ENCODE measurements at regions not wholly inside any gene's neighbourhood (a gene's known extent, or its start where the extent isn't known, plus 50 kb on each side); places are given as distances from the start of the nearest gene placed in this dataset.

DNA sequence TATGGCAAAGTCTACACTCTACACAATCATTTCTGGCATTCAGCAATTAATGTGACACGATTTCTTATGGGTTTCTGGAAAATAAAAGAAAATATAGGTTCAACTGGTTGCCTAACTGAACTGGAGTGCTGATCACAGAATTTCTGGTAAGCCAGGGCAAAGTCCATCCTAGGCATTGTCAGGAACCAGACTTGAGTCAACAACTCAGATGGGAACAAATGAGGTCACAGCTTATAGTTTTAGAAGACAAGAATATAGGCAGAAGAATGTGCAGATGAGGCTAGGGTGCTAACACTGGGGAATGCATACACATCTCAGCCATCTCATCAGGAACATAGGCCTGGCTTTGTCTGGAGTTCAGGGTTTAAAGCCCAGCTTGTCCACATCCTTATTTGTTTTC is 317.2 kb upstream of the ID2 start:
- H3K36me3 ChIP-seq (ENCODE audit: insufficient read depth) = no peaks in the 10 kb centered on the region
- no peaks in the 10 kb centered on the region for H3K4me1 ChIP-seq (ENCODE audit: insufficient read depth)
- no peak for DNase-seq (ENCODE audit: extremely low spot score)
- 92% methylated on average over 1 of the region's 1 CpG for WGBS
- no peak overlapping the region for H3K27ac ChIP-seq (ENCODE audit: low read depth)
- no peak overlapping the region for H3K4me3 ChIP-seq (ENCODE audit: low read depth, low read length)

DNA sequence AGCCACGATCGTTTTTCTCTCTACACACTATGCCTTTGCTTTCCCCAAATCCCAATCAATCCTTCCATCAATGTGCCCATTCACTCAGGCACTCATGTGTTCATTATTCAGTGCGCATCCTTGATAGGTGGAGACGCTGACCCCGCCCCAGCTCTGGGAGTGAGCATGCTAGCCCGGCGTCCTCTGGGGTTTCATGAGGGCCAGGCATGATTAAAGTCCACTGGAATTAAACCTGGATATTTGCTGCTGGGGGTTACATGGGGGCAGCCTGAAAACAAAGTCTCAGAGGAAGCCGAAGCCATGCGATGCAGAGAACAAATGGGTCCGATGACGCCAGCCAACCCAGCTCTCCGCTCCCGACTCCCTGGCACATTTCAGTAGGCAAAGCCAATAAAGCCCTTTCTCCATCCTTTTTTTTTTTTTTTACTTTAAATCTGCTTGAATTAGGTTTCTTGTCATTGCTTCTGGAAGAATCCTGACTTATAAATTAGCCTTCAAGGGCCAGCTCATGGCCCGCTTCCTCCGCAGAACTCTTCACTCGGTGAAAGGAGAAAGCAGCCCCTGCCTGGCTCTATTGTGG is 316.4 kb upstream of the ID2 start:
- Histone ChIP-seq H3K4me3 (ENCODE audit: low read depth, low read length) (no peak overlapping the region), H3K27ac (ENCODE audit: low read depth) (no peak overlapping the region), H3K36me3 (ENCODE audit: insufficient read depth) (no peaks in the 10 kb centered on the region), H3K4me1 (ENCODE audit: insufficient read depth) (no peaks in the 10 kb centered on the region)
- DNase-seq (ENCODE audit: extremely low spot score) = no peak
- WGBS = 98% methylated on average over 16 of the region's 16 CpGs

DNA sequence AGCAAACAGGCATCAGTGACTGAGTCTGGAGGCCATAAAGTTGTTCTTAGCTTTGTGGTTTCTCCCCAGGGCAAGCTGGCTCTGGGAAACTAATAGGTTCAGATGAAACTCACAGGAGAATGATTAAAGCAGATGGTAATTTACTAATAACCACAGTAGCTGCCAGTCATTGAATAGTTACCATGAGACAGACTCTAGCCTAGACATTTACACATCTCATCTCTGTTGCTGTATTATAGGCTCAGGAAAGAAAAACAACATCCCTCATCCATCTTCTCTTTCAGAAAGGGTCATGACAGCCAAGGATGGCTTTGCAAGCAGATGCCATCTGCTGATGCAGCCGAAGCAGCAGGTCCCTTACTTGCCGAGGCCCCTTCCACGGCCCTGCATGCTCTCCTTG is 314.0 kb upstream of the ID2 start:
- Histone ChIP-seq H3K4me3 (ENCODE audit: low read depth, low read length) (no peak overlapping the region), H3K36me3 (ENCODE audit: insufficient read depth) (no peaks in the 10 kb centered on the region), H3K4me1 (ENCODE audit: insufficient read depth) (no peaks in the 10 kb centered on the region), H3K27ac (ENCODE audit: low read depth) (no peak overlapping the region)
- DNase-seq (ENCODE audit: extremely low spot score) = no peak
- WGBS = 93% methylated on average over 3 of the region's 3 CpGs

DNA sequence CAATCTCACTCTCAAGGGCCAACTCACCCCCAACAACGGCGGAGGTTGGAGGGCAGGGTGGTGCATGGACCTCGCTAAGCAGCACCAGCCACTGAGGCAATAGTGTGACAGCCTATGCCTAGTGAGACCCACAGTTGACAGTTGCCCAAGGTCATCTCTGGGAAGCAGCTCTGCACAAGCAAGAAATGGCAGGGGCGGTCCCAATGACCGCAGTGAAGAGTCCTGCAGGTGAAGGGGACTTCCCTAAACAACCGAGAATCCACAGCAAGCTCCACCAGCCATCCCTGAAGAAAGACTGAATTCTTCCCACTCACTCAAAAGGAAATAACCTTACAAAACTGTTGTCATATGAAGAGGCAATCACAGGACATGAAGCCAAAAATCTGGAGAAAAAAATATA is 313.4 kb upstream of the ID2 start:
- H3K27ac ChIP-seq (ENCODE audit: low read depth) = no peak overlapping the region
- DNase-seq (ENCODE audit: extremely low spot score) = no peak
- H3K36me3 ChIP-seq (ENCODE audit: insufficient read depth) = no peaks in the 10 kb centered on the region
- H3K4me1 ChIP-seq (ENCODE audit: insufficient read depth) = no peaks in the 10 kb centered on the region
- 98% methylated on average over 6 of the region's 6 CpGs for WGBS
- no peak overlapping the region for H3K4me3 ChIP-seq (ENCODE audit: low read depth, low read length)

DNA sequence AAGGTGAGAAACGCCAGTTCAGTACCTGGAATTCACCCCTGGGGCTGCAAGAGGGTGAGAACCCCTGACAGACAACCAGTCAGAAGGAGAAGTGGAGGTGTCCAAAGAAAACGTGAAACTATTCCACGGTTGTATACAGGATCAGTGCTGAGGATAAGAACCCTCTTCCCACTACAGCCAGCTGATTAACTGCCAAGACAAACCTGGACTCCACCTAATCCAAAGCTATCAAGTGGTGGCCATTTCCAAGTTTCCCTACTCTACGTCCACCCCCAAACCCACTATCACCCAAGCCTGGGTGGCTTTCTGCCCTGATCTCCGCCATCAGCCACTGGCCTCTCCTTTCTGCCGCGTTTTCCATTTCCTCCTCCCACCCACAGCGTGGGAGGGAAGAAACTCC is 312.3 kb upstream of the ID2 start:
- WGBS = 61% methylated on average over 8 of the region's 8 CpGs
- no peak for DNase-seq (ENCODE audit: extremely low spot score)
- no peaks in the 10 kb centered on the region for H3K36me3 ChIP-seq (ENCODE audit: insufficient read depth)

DNA sequence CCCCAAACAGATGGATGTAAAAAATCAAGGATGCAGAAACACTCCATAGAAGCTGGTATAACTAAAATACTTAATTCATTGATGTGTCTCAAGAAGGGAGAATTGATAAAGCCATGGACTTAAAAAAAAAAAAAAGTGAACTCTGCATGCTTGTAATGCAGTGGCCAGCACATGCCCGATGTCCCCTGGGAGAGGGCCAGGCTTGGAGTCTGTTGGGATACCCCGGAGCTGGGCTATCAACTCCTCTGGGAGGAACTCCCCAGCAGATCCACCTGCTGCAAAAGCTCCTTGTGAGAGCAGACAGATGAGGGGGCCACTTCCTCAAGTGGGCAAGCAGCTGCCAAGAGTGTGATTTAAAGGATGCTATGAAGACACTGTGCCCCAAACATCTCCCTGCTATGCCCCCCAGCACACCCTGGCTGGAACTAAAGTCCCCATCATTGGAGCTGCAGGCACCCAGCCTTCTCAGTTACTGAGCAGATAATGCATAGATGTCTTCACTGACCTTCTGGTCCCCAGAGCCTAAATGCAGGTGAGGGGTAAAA is 311.5 kb upstream of the ID2 start:
- Histone ChIP-seq H3K4me1 (ENCODE audit: insufficient read depth) (no peaks in the 10 kb centered on the region), H3K4me3 (ENCODE audit: low read depth, low read length) (no peak overlapping the region), H3K27ac (ENCODE audit: low read depth) (no peak overlapping the region), H3K36me3 (ENCODE audit: insufficient read depth) (no peaks in the 10 kb centered on the region)
- no peak for DNase-seq (ENCODE audit: extremely low spot score)
- 43% methylated on average over 2 of the region's 2 CpGs for WGBS

More for the DNA sequence above, 312.3 kb upstream of the ID2 start:
- no peak overlapping the region for H3K4me3 ChIP-seq (ENCODE audit: low read depth, low read length)
- no peaks in the 10 kb centered on the region for H3K4me1 ChIP-seq (ENCODE audit: insufficient read depth)
- H3K27ac ChIP-seq (ENCODE audit: low read depth) = no peak overlapping the region

DNA sequence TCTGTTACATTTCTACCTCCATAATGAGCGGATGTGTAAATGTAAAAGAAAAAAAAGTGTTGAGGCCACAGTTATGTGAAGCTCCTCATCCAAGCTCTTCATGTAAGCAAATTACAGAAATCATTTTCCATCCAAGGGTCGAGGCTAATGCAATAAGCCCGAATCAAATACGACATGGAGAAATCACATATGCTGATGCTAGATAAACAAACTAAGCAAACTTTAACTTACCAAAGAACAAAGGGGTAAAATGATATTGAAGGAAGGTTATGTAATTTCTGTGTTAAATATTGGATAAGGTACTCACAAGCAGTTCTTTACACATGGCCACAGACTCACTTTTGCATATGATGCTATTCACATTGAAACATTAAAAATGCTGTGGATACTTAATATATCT is 310.2 kb upstream of the ID2 start:
- DNase-seq (ENCODE audit: extremely low spot score) = no peak

DNA sequence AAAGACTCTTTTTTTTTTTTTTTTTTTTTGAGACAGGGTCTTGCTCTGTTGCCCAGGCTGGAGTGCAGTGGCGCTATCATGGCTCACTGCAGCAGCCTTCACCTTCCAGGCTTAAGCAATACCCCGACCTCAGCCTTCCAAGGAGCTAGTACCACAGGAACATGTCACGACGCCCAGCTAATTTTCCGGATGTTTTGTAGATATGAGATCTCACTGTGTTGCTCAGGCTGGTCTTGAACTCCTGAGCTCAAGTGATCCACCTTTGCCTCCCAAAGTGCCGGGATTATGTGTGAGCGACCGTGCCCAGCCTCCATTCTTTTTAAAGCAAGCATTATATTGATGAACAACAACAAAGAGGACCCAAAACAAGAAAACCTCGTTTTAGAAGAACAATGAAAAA is 307.1 kb upstream of the ID2 start:
- Histone ChIP-seq H3K4me1 (ENCODE audit: insufficient read depth) (no peaks in the 10 kb centered on the region), H3K36me3 (ENCODE audit: insufficient read depth) (no peaks in the 10 kb centered on the region), H3K27ac (ENCODE audit: low read depth) (no peak overlapping the region), H3K4me3 (ENCODE audit: low read depth, low read length) (no peak overlapping the region)
- 95% methylated on average over 9 of the region's 9 CpGs for WGBS
- no peak for DNase-seq (ENCODE audit: extremely low spot score)

More for the DNA sequence above, 310.2 kb upstream of the ID2 start:
- no peak overlapping the region for H3K27ac ChIP-seq (ENCODE audit: low read depth)
- no peaks in the 10 kb centered on the region for H3K36me3 ChIP-seq (ENCODE audit: insufficient read depth)
- H3K4me1 ChIP-seq (ENCODE audit: insufficient read depth) = no peaks in the 10 kb centered on the region
- 75% methylated on average over 4 of the region's 4 CpGs for WGBS
- no peak overlapping the region for H3K4me3 ChIP-seq (ENCODE audit: low read depth, low read length)

DNA sequence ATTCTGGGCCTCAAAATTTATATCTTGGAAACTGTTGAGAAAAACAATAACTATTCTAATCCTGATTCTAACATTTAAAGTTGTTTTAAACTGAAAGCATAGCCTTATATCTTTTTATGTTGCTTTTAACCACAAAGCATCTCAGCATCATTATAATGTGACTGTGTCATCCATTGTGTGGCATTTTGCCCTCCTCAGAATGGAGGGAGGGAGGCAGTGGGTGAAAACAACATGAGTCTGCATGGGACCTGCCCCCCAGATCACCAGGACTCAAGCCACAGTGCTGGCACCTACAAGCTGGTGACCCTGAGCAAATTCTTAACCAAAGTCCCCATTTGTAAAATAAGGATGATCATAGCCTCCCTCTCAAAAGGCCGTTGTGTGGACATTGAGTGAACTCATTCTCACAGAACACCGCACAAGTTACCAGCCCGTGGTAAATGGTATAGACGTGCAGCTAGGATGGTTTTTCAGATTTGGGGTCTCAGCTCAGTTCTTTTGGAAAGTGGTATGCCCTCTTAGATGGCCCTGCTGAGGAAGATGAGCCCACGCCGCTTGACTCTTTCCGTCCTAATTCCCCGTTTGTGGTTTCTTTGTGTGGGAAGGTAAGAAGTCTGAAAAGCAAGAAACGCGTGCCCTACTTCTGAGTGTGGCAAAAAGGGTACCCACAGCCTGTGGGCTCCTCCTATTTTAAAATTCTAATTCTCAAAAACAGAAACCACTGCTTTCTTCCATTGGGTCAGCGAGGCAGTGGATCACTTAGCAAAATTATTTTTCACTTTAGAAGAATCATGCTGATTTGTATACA is 305.0 kb upstream of the ID2 start:
- no peak for DNase-seq (ENCODE audit: extremely low spot score)
- 92% methylated on average over 11 of the region's 11 CpGs for WGBS
- H3K36me3 ChIP-seq (ENCODE audit: insufficient read depth) = no peaks in the 10 kb centered on the region
- no peak overlapping the region for H3K4me3 ChIP-seq (ENCODE audit: low read depth, low read length)
- no peaks in the 10 kb centered on the region for H3K4me1 ChIP-seq (ENCODE audit: insufficient read depth)
- H3K27ac ChIP-seq (ENCODE audit: low read depth) = no peak overlapping the region

DNA sequence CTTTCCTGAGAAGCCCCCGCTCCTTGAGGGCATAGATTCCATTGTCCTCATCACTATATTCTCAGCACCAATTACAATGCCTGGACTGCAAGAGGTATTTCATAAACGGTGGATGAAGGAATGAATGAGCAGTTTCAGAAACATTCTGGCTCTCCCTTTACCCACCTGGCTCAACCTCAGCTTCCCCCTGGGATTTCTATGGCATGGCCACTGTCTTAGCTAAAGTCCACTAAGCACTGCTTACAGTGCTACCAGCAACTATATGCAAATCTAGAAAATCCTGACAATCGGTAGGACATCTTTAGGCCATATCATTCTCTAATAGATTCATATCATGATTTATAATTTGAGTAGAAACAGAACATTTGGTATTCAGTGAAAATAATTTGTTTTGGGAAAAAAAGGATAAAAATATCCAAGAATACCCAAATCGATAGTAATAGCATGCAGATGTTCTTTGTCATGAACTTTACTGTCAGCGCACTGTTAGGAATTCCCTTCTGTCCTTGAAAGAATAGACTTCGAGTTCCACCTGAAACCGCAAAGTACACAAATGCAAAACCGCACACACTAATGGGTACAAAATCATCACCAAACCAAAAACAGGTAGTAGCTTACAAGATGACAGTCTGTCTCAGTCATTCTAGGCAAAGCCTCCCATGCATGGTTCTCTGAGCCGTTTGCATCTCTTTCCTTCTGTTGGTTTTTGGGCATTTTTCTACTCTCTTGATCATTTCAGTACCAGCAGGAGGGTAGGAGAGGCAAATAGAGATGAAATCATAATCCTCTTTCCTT is 303.6 kb upstream of the ID2 start:
- no peaks in the 10 kb centered on the region for H3K36me3 ChIP-seq (ENCODE audit: insufficient read depth)
- no peaks in the 10 kb centered on the region for H3K4me1 ChIP-seq (ENCODE audit: insufficient read depth)
- H3K27ac ChIP-seq (ENCODE audit: low read depth) = no peak overlapping the region
- no peak overlapping the region for H3K4me3 ChIP-seq (ENCODE audit: low read depth, low read length)
- WGBS = 87% methylated on average over 9 of the region's 9 CpGs
- no peak for DNase-seq (ENCODE audit: extremely low spot score)

DNA sequence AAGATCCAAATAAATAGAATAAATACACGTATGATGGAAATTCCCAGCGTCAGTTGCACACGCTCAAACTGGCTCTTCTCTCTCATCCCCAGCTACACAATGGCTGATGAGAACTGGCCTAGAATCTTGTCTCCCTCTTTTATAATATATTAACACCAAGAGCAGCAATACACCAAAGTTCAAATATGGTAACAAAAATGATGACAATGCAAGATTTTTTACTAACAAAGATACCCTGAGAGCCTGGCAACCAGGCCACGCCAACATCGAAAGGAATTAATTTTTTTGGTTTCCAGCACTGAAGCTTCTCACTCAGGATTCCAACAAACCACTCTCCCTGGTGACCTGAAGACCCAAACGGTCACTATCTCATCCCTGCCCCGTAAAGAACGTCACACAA is 302.7 kb upstream of the ID2 start:
- 89% methylated on average over 8 of the region's 8 CpGs for WGBS
- no peak overlapping the region for H3K27ac ChIP-seq (ENCODE audit: low read depth)
- no peak for DNase-seq (ENCODE audit: extremely low spot score)
- no peak overlapping the region for H3K4me3 ChIP-seq (ENCODE audit: low read depth, low read length)
- H3K36me3 ChIP-seq (ENCODE audit: insufficient read depth) = no peaks in the 10 kb centered on the region
- H3K4me1 ChIP-seq (ENCODE audit: insufficient read depth) = no peaks in the 10 kb centered on the region

DNA sequence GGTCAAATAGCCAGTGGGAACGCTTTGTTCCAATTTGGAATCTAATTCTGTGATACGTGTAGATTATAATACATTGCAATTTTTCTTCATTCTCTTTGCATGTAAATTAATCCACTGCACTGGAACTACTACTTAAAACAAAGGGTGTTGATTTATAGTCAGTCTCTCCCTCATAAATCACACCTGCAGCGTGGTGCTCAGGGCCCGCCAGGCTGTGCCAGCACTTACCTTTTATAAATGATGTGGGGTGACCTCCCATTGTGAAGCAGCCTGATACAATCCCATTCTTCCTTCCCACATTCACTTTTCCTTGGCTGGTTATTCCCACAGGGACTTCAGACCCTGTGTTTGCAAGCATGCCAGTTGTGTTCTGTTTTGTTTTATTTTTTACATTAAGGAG is 302.3 kb upstream of the ID2 start:
- no peak for DNase-seq (ENCODE audit: extremely low spot score)
- no peaks in the 10 kb centered on the region for H3K4me1 ChIP-seq (ENCODE audit: insufficient read depth)
- H3K36me3 ChIP-seq (ENCODE audit: insufficient read depth) = no peaks in the 10 kb centered on the region
- H3K4me3 ChIP-seq (ENCODE audit: low read depth, low read length) = no peak overlapping the region
- H3K27ac ChIP-seq (ENCODE audit: low read depth) = no peak overlapping the region
- WGBS = 95% methylated on average over 4 of the region's 4 CpGs

DNA sequence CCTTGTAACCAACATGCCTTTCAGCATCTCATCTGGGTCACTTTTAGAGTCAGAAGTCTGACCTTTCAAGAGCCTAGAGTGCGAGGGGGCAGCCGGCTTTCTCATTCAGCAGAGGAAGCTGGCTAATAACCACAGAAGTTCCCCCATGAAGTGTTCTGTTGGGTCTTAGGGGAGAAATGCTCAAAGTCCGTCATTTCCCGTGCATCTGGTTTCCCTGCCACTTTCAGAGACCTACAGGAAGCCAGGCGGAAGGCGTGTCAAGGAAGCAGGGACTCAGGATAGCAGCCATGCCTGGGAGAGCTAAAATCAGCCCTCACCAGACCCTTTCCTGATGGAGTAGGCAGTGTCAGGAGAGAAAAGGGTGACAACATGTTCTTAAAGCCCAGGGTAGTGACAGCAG is 301.8 kb upstream of the ID2 start:
- H3K36me3 ChIP-seq (ENCODE audit: insufficient read depth) = no peaks in the 10 kb centered on the region
- 77% methylated on average over 6 of the region's 6 CpGs for WGBS
- H3K4me3 ChIP-seq (ENCODE audit: low read depth, low read length) = no peak overlapping the region
- no peaks in the 10 kb centered on the region for H3K4me1 ChIP-seq (ENCODE audit: insufficient read depth)
- DNase-seq (ENCODE audit: extremely low spot score) = no peak
- H3K27ac ChIP-seq (ENCODE audit: low read depth) = no peak overlapping the region

DNA sequence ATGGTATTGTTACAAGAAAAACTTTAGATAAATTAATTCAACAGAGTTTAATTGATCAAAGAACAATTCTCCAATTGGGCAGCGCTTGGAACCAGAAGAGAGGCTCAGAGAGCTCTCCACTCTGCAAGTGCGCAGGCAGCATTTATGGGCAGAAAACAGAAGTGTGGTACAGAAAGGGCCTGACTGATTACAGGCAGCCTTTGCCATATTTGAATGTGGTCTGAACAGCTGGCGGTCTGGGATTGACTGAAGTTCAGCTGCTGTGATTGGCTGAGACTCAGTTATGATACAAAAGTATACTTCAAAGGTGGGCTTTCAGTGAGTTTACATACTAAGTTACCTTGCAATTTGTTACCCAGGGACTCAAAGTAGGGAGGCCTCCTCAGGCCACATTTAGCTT is 301.3 kb upstream of the ID2 start:
- no peaks in the 10 kb centered on the region for H3K4me1 ChIP-seq (ENCODE audit: insufficient read depth)

More for the DNA sequence above, 301.3 kb upstream of the ID2 start:
- Histone ChIP-seq H3K4me3 (ENCODE audit: low read depth, low read length) (no peak overlapping the region), H3K36me3 (ENCODE audit: insufficient read depth) (no peaks in the 10 kb centered on the region), H3K27ac (ENCODE audit: low read depth) (no peak overlapping the region)
- WGBS = 77% methylated on average over 3 of the region's 3 CpGs
- no peak for DNase-seq (ENCODE audit: extremely low spot score)
